A673 (cell line): ENCODE measurements at regions not wholly inside any gene's neighbourhood (a gene's known extent, or its start where the extent isn't known, plus 50 kb on each side); places are given as distances from the start of the nearest gene placed in this dataset.

Experiments used
- EZH2 ChIP-seq: fragments of 200-600 bp; sonication (generic); IDR thresholded peaks from 2 replicates; pipeline ENCODE4 v1.6.1; 2017; ENCODE audit warnings: borderline replicate concordance, low read depth, mild to moderate bottlenecking, mixed read lengths, antibody characterized with exemption, low read length; ENCODE audit not compliant: poor library complexity, severe bottlenecking
- TF ChIP-seq, protein P1 (sequence below): fragments of 300-800, 200-600 bp; sonication (generic); conservative IDR thresholded peaks from 2 replicates; pipeline ENCODE4 v1.5.1; 2017; ENCODE audit warnings: low read depth, mild to moderate bottlenecking, antibody characterized with exemption, low read length, moderate library complexity, mixed read lengths

DNA sequence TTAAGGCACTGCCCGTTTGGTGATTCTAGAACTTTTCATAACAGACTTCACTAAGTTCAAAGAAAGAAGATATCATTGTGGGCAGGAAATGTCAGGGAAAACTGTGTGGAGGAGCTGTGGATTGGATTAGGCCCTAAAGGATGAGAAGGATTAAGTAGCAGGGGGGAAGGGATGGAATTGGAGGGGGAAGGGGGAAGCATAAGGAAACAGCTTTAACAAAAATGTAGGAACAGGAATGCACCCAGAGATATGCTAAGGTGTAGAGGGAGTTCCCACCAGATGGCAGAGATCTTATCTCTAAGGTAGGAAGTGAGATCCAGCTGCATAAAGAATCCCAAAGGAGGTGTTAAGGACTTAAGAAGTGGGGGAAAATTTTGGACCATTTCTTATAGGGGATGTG is 114.5 kb downstream of the LARP7 start:
- TF ChIP-seq, protein P1, sequence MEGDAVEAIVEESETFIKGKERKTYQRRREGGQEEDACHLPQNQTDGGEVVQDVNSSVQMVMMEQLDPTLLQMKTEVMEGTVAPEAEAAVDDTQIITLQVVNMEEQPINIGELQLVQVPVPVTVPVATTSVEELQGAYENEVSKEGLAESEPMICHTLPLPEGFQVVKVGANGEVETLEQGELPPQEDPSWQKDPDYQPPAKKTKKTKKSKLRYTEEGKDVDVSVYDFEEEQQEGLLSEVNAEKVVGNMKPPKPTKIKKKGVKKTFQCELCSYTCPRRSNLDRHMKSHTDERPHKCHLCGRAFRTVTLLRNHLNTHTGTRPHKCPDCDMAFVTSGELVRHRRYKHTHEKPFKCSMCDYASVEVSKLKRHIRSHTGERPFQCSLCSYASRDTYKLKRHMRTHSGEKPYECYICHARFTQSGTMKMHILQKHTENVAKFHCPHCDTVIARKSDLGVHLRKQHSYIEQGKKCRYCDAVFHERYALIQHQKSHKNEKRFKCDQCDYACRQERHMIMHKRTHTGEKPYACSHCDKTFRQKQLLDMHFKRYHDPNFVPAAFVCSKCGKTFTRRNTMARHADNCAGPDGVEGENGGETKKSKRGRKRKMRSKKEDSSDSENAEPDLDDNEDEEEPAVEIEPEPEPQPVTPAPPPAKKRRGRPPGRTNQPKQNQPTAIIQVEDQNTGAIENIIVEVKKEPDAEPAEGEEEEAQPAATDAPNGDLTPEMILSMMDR, result no peak
- TF ChIP-seq EZH2, result no peak
